ENCODE measurements at regions not wholly inside any gene's neighbourhood (a gene's known extent, or its start where the extent isn't known, plus 50 kb on each side); places are given as distances from the start of the nearest gene placed in this dataset.

DNA sequence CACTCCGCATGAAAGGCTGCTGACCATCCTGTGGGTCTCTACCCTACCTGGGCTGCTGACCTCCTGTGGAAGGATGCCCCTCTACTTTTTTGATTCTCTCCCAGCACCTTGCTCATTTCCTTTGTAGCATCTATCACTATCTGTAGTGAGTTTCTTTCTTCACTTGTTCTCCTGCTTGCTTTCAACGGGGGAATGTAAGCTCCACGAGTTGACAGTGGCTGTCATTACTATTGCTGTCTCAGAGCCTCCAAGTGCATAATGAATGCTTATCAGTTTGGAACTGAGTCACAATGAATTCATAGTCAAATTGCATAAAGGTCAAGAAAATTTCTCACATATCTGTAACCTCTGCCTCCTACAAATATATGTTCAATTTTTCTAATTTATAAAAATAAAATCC is 477.7 kb downstream of the PLCL1 start:
- Histone ChIP-seq H3K4me3 (ENCODE audit: low read depth in 2 of 2, low read length in 1 of 2) (no peak overlapping the region), H4K20me1 (ENCODE audit: insufficient read depth) (no peaks in the 10 kb centered on the region), H3K4me2 (no peak overlapping the region), H3K27me3 (ENCODE audit: insufficient read depth) (no peaks in the 10 kb centered on the region), H3F3A (replicated peaks; ENCODE audit: insufficient read depth) (no peaks in the 10 kb centered on the region), H2AFZ (ENCODE audit: low read depth) (no peak overlapping the region), H3K36me3 (replicated peaks in 1 of 2; ENCODE audit: control insufficient read depth in 1 of 2, insufficient read depth in 2 of 2, low read length in 1 of 2) (no peaks in the 10 kb centered on the region), H3K27ac (ENCODE audit: low read depth in 2 of 2, low read length in 1 of 2) (no peak overlapping the region), H3K9me2 (no peaks in the 10 kb centered on the region), H3K4me1 (ENCODE audit: control insufficient read depth in 1 of 2, insufficient read depth in 2 of 2, low read depth in 1 of 2, low read length in 1 of 2) (peaks cover 0 to 2% of the 10 kb centered on the region in 2 experiments; a peak in 1 of 4 replicates), H3K79me2 (ENCODE audit: insufficient read depth) (no peaks in the 10 kb centered on the region), H3K9me3 (no peaks in the 10 kb centered on the region), H3K9ac (no peak overlapping the region)
- ChIA-PET POLR2A (no interaction called here), CTCF (interaction anchor here (0.5 to 2.3 kb wide), 5 partner anchors 15 to 1207 kb away, joined by 3 to 13 read pairs (median 4); no protein-coding TSS in a partner anchor)
- TF ChIP-seq, protein P1, sequence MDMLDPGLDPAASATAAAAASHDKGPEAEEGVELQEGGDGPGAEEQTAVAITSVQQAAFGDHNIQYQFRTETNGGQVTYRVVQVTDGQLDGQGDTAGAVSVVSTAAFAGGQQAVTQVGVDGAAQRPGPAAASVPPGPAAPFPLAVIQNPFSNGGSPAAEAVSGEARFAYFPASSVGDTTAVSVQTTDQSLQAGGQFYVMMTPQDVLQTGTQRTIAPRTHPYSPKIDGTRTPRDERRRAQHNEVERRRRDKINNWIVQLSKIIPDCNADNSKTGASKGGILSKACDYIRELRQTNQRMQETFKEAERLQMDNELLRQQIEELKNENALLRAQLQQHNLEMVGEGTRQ (IDR thresholded peaks at IDR 0.05; ENCODE audit: borderline replicate concordance, low read depth, low read length) = no peak
- TF ChIP-seq MXI1 (IDR thresholded peaks at IDR 0.05; ENCODE audit: low read depth, low read length) = no peak
- no peak for TF ChIP-seq GABPA (IDR thresholded peaks at IDR 0.05; ENCODE audit: low read depth)
- no peak for TF ChIP-seq RAD21 (IDR thresholded peaks at IDR 0.05; ENCODE audit: low read length)
- TF ChIP-seq TAF1 (IDR thresholded peaks at IDR 0.05; ENCODE audit: borderline replicate concordance, low read depth, low read length) = no peak
- TF ChIP-seq SMC3 (IDR thresholded peaks at IDR 0.05; ENCODE audit: low read depth, low read length) = no peak
- TF ChIP-seq SIN3A (IDR thresholded peaks at IDR 0.05; ENCODE audit: borderline replicate concordance, low read depth, low read length) = no peak
- no peak for TF ChIP-seq TCF12 (IDR thresholded peaks at IDR 0.05)
- no peak for TF ChIP-seq GATA2 (CRISPR knock-in tag; IDR thresholded peaks at IDR 0.05)
- no peak for TF ChIP-seq JUND (IDR thresholded peaks at IDR 0.05)
- no peak for TF ChIP-seq TEAD4 (IDR thresholded peaks at IDR 0.05; ENCODE audit: borderline replicate concordance, insufficient read depth)
- TF ChIP-seq, protein P2, sequence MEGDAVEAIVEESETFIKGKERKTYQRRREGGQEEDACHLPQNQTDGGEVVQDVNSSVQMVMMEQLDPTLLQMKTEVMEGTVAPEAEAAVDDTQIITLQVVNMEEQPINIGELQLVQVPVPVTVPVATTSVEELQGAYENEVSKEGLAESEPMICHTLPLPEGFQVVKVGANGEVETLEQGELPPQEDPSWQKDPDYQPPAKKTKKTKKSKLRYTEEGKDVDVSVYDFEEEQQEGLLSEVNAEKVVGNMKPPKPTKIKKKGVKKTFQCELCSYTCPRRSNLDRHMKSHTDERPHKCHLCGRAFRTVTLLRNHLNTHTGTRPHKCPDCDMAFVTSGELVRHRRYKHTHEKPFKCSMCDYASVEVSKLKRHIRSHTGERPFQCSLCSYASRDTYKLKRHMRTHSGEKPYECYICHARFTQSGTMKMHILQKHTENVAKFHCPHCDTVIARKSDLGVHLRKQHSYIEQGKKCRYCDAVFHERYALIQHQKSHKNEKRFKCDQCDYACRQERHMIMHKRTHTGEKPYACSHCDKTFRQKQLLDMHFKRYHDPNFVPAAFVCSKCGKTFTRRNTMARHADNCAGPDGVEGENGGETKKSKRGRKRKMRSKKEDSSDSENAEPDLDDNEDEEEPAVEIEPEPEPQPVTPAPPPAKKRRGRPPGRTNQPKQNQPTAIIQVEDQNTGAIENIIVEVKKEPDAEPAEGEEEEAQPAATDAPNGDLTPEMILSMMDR (IDR thresholded peaks at IDR 0.05) = no peak
- no peak for TF ChIP-seq RXRA (IDR thresholded peaks at IDR 0.05; ENCODE audit: borderline replicate concordance, low read depth)
- TF ChIP-seq, protein P3, sequence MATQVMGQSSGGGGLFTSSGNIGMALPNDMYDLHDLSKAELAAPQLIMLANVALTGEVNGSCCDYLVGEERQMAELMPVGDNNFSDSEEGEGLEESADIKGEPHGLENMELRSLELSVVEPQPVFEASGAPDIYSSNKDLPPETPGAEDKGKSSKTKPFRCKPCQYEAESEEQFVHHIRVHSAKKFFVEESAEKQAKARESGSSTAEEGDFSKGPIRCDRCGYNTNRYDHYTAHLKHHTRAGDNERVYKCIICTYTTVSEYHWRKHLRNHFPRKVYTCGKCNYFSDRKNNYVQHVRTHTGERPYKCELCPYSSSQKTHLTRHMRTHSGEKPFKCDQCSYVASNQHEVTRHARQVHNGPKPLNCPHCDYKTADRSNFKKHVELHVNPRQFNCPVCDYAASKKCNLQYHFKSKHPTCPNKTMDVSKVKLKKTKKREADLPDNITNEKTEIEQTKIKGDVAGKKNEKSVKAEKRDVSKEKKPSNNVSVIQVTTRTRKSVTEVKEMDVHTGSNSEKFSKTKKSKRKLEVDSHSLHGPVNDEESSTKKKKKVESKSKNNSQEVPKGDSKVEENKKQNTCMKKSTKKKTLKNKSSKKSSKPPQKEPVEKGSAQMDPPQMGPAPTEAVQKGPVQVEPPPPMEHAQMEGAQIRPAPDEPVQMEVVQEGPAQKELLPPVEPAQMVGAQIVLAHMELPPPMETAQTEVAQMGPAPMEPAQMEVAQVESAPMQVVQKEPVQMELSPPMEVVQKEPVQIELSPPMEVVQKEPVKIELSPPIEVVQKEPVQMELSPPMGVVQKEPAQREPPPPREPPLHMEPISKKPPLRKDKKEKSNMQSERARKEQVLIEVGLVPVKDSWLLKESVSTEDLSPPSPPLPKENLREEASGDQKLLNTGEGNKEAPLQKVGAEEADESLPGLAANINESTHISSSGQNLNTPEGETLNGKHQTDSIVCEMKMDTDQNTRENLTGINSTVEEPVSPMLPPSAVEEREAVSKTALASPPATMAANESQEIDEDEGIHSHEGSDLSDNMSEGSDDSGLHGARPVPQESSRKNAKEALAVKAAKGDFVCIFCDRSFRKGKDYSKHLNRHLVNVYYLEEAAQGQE (IDR thresholded peaks at IDR 0.05; ENCODE audit: low read depth, low read length) = no peak
- TF ChIP-seq FOXJ3 (CRISPR knock-in tag; IDR thresholded peaks at IDR 0.05) = no peak
- no peak for TF ChIP-seq NFIC (IDR thresholded peaks at IDR 0.05; ENCODE audit: borderline replicate concordance)
- TF ChIP-seq, protein P4, sequence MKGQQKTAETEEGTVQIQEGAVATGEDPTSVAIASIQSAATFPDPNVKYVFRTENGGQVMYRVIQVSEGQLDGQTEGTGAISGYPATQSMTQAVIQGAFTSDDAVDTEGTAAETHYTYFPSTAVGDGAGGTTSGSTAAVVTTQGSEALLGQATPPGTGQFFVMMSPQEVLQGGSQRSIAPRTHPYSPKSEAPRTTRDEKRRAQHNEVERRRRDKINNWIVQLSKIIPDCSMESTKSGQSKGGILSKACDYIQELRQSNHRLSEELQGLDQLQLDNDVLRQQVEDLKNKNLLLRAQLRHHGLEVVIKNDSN (IDR thresholded peaks at IDR 0.05; ENCODE audit: borderline replicate concordance, low read depth) = no peak
- WGBS (ENCODE audit: low lambda C conversion rate) = 59% methylated on average over 3 of the region's 3 CpGs
- no peak for DNase-seq
